Esophagus squamous epithelium (tissue), 4 donors: ENCODE measurements at regions not wholly inside any gene's neighbourhood (a gene's known extent, or its start where the extent isn't known, plus 50 kb on each side); places are given as distances from the start of the nearest gene placed in this dataset.

Experiments
- POLR2A ChIP-seq, 4 donors: fragments of 450-650 bp; IDR thresholded peaks; one replicate each; pipeline ENCODE4 v1.6.1; 2017; ENCODE audit warnings: antibody characterized with exemption in 4 of 4, mild to moderate bottlenecking in 4 of 4, moderate library complexity in 3 of 4
- TF ChIP-seq, protein P1 (sequence below), 6 experiments: fragments of 450-650 bp in 4 of 6; fragments of 200-600 bp in 2 of 6; sonication (generic) in 2 of 6; IDR thresholded peaks; one replicate each; pipeline ENCODE4 v1.5.1; 2016 to 2019; ENCODE audit warnings: antibody characterized with exemption in 6 of 6, mild to moderate bottlenecking in 4 of 6, moderate library complexity in 4 of 6

- TF ChIP-seq, protein P1, sequence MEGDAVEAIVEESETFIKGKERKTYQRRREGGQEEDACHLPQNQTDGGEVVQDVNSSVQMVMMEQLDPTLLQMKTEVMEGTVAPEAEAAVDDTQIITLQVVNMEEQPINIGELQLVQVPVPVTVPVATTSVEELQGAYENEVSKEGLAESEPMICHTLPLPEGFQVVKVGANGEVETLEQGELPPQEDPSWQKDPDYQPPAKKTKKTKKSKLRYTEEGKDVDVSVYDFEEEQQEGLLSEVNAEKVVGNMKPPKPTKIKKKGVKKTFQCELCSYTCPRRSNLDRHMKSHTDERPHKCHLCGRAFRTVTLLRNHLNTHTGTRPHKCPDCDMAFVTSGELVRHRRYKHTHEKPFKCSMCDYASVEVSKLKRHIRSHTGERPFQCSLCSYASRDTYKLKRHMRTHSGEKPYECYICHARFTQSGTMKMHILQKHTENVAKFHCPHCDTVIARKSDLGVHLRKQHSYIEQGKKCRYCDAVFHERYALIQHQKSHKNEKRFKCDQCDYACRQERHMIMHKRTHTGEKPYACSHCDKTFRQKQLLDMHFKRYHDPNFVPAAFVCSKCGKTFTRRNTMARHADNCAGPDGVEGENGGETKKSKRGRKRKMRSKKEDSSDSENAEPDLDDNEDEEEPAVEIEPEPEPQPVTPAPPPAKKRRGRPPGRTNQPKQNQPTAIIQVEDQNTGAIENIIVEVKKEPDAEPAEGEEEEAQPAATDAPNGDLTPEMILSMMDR (IDR thresholded peaks at IDR 0.05): no peak
- TF ChIP-seq POLR2A (IDR thresholded peaks at IDR 0.05): no peak
Measured at GRCh38 chrX:23482561-23482960, 147.9 kb downstream of the PTCHD1 start.
